H9 (cell line): ENCODE measurements at regions not wholly inside any gene's neighbourhood (a gene's known extent, or its start where the extent isn't known, plus 50 kb on each side); places are given as distances from the start of the nearest gene placed in this dataset.

Source experiments
- DNase-seq: peaks from one replicate; pipeline ENCODE4 v3.0.0-alpha.2; 2017
- H2AFZ ChIP-seq: one replicate; pipeline ENCODE4 v1.6.1; 2013; ENCODE audit warnings: mild to moderate bottlenecking, low read length, control low read depth, moderate library complexity
- H2AK5ac ChIP-seq: 2 replicates; pipeline ENCODE4 v1.6.1; 2013; ENCODE audit warnings: low read length, control low read depth, mixed read lengths; ENCODE audit not compliant: insufficient read length
- H2BK120ac ChIP-seq: one replicate; pipeline ENCODE4 v1.6.1; 2013; ENCODE audit warnings: low read depth, mild to moderate bottlenecking, low read length, control low read depth, inconsistent platforms; ENCODE audit not compliant: poor library complexity, severe bottlenecking
- H2BK12ac ChIP-seq: 2 replicates; pipeline ENCODE4 v1.6.1; 2013; ENCODE audit warnings: low read length, control low read depth, mixed read lengths, low read depth; ENCODE audit not compliant: insufficient read length
- H2BK15ac ChIP-seq: 2 replicates; pipeline ENCODE4 v1.6.1; 2013; ENCODE audit warnings: low read depth, low read length, control low read depth
- H2BK20ac ChIP-seq: one replicate; pipeline ENCODE4 v1.6.1; 2013; ENCODE audit warnings: low read depth, mild to moderate bottlenecking, low read length, control low read depth, inconsistent platforms; ENCODE audit not compliant: poor library complexity, severe bottlenecking
- H2BK5ac ChIP-seq: 2 replicates; pipeline ENCODE4 v1.6.1; 2013; ENCODE audit warnings: low read length, control low read depth, mixed read lengths; ENCODE audit not compliant: insufficient read length
- H3K14ac ChIP-seq: 2 replicates; pipeline ENCODE4 v1.6.1; 2013; ENCODE audit warnings: low read length, control low read depth; ENCODE audit not compliant: insufficient read depth
- H3K18ac ChIP-seq: 2 replicates; pipeline ENCODE4 v1.6.1; 2013; ENCODE audit warnings: low read depth, mild to moderate bottlenecking, mixed read lengths, low read length, control low read depth; ENCODE audit not compliant: insufficient read length
- H3K23ac ChIP-seq: 2 replicates; pipeline ENCODE4 v1.6.1; 2013; ENCODE audit warnings: low read length, control low read depth, mixed read lengths, low read depth; ENCODE audit not compliant: insufficient read length
- H3K23me2 ChIP-seq: 2 replicates; pipeline ENCODE4 v1.6.1; 2013; ENCODE audit warnings: low read depth, mild to moderate bottlenecking, mixed read lengths, low read length, control low read depth; ENCODE audit not compliant: insufficient read length, poor library complexity, severe bottlenecking
- H3K27ac ChIP-seq: 2 replicates; pipeline ENCODE4 v1.5.1; 2013; ENCODE audit warnings: low read length, control low read depth, mixed read lengths, low read depth; ENCODE audit not compliant: insufficient read length
- H3K27me3 ChIP-seq: 2 replicates; pipeline ENCODE4 v1.6.1; 2013; ENCODE audit warnings: low read length, control low read depth, inconsistent platforms; ENCODE audit not compliant: insufficient read depth
- H3K4ac ChIP-seq: 2 replicates; pipeline ENCODE4 v1.6.1; 2013; ENCODE audit warnings: low read depth, mild to moderate bottlenecking, control low read depth, inconsistent platforms, low read length, moderate library complexity
- H3K4me1 ChIP-seq: 2 replicates; pipeline ENCODE4 v1.6.1; 2013; ENCODE audit warnings: low read length, control low read depth, inconsistent platforms; ENCODE audit not compliant: insufficient read depth
- H3K4me2 ChIP-seq: 2 replicates; pipeline ENCODE4 v1.6.1; 2013; ENCODE audit warnings: low read length, control low read depth, mixed read lengths; ENCODE audit not compliant: insufficient read length, insufficient read depth
- H3K56ac ChIP-seq: 2 replicates; pipeline ENCODE4 v1.6.1; 2013; ENCODE audit warnings: low read depth, mild to moderate bottlenecking, mixed read lengths, low read length, control low read depth; ENCODE audit not compliant: insufficient read length
- H3K79me1 ChIP-seq: 2 replicates; pipeline ENCODE4 v1.6.1; 2013; ENCODE audit warnings: low read depth, mild to moderate bottlenecking, moderate library complexity, low read length, control low read depth, inconsistent platforms; ENCODE audit not compliant: insufficient read depth, poor library complexity, severe bottlenecking
- H3K79me2 ChIP-seq: 2 replicates; pipeline ENCODE4 v1.6.1; 2013; ENCODE audit warnings: low read length, control low read depth, inconsistent platforms; ENCODE audit not compliant: insufficient read depth
- H3K9ac ChIP-seq: 2 replicates; pipeline ENCODE4 v1.6.1; 2013; ENCODE audit warnings: low read length, control low read depth, mixed read lengths; ENCODE audit not compliant: insufficient read length; ENCODE audit errors: extremely low read depth
- H3K9me3 ChIP-seq: one replicate; pipeline ENCODE4 v1.6.1; 2013; ENCODE audit warnings: low read depth, low read length, inconsistent platforms; ENCODE audit not compliant: control insufficient read depth
- H3T11ph ChIP-seq: one replicate; pipeline ENCODE4 v1.6.1; 2013; ENCODE audit warnings: mild to moderate bottlenecking, low read length, control low read depth, inconsistent platforms
- H4K20me1 ChIP-seq: one replicate; pipeline ENCODE4 v1.6.1; 2013; ENCODE audit not compliant: control insufficient read depth, insufficient read length, insufficient read depth
- H4K5ac ChIP-seq: 2 replicates; pipeline ENCODE4 v1.6.1; 2013; ENCODE audit warnings: low read depth, mild to moderate bottlenecking, mixed read lengths, low read length, control low read depth; ENCODE audit not compliant: insufficient read length
- H4K8ac ChIP-seq: replicated peaks from 2 replicates; pipeline ENCODE4 v1.6.1; 2013; ENCODE audit warnings: low read length, control low read depth, mixed read lengths, low read depth; ENCODE audit not compliant: insufficient read length
- H4K91ac ChIP-seq: 2 replicates; pipeline ENCODE4 v1.6.1; 2013; ENCODE audit warnings: low read depth, mild to moderate bottlenecking, moderate library complexity, mixed read lengths, low read length, control low read depth; ENCODE audit not compliant: insufficient read length
- H3K27ac Mint-ChIP-seq, 3 experiments: 2 replicates in 2 of 3; 3 replicates in 1 of 3; pipeline ENCODE4 v1.8.0; 2020 to 2021; ENCODE audit warnings: mixed read lengths in 3 of 3, mild to moderate bottlenecking in 1 of 3, moderate library complexity in 1 of 3
- H3K27me3 Mint-ChIP-seq: 2 replicates; pipeline ENCODE4 v1.8.0; 2021; ENCODE audit warnings: low read depth, mild to moderate bottlenecking, moderate library complexity, mixed read lengths
- H3K36me3 Mint-ChIP-seq, 3 experiments: 2 replicates in 2 of 3; 3 replicates in 1 of 3; pipeline ENCODE4 v1.8.0; 2020 to 2021; ENCODE audit warnings: low read depth in 3 of 3, mixed read lengths in 3 of 3; ENCODE audit not compliant: insufficient read depth in 1 of 3
- H3K4me1 Mint-ChIP-seq, 2 experiments: 2 replicates each; pipeline ENCODE4 v1.8.0; 2020; ENCODE audit warnings: mixed read lengths in 2 of 2
- H3K4me3 Mint-ChIP-seq, 2 experiments: 2 replicates in 1 of 2; 3 replicates in 1 of 2; pipeline ENCODE4 v1.8.0; 2020 to 2021; ENCODE audit warnings: mild to moderate bottlenecking in 2 of 2, mixed read lengths in 2 of 2, moderate library complexity in 1 of 2
- H3K9me3 Mint-ChIP-seq, 2 experiments: 2 replicates in 1 of 2; 3 replicates in 1 of 2; pipeline ENCODE4 v1.8.0; 2020; ENCODE audit warnings: mild to moderate bottlenecking in 2 of 2, mixed read lengths in 2 of 2, moderate library complexity in 1 of 2
- WGBS: extraction: QIAGEN DNeasy Blood & Tissue Kit; methylation state at CpG from one replicate; pipeline ENCODE4 v1.1.7; 2013; ENCODE audit warnings: missing lambda C conversion rate, low lambda C conversion rate, mixed read lengths; ENCODE audit not compliant: insufficient read length; ENCODE audit errors: extremely low coverage; 5-methylcytosine and 5-hydroxymethylcytosine counted together
- TF ChIP-seq, protein P1 (sequence below): fragments of 200-600 bp; sonication (generic); conservative IDR thresholded peaks from 3 replicates; pipeline ENCODE4 v1.8.0; 2021; ENCODE audit warnings: antibody characterized with exemption, mild to moderate bottlenecking

GRCh38 chr22:47287516-47287915 lies 525.1 kb downstream of the TBC1D22A start:
- no peak overlapping the region for H3K4me3 Mint-ChIP-seq
- no peak overlapping the region for H3K18ac ChIP-seq
- H3K14ac ChIP-seq, result no peak overlapping the region
- no peaks in the 10 kb centered on the region for H4K20me1 ChIP-seq
- no peak overlapping the region for H3T11ph ChIP-seq
- H2BK5ac ChIP-seq, result no peak overlapping the region
- no peak overlapping the region for H3K27ac Mint-ChIP-seq
- H3K4me1 Mint-ChIP-seq, result no peaks in the 10 kb centered on the region
- H3K79me2 ChIP-seq, result no peaks in the 10 kb centered on the region
- peaks cover 8% of the 10 kb centered on the region for H3K27me3 Mint-ChIP-seq
- no peak overlapping the region for H4K8ac ChIP-seq
- no peaks in the 10 kb centered on the region for H3K4me1 ChIP-seq
- no CpG with 5 or more reads among the region's 5 CpGs for WGBS
- no peak for DNase-seq
- H3K4ac ChIP-seq, result no peak overlapping the region
- peaks cover 86 to 99% of the 10 kb centered on the region in 2 experiments for H3K9me3 Mint-ChIP-seq
- H3K9ac ChIP-seq, result no peak overlapping the region
- H3K79me1 ChIP-seq, result no peaks in the 10 kb centered on the region
- H2AFZ ChIP-seq, result no peak overlapping the region
- TF ChIP-seq, protein P1, sequence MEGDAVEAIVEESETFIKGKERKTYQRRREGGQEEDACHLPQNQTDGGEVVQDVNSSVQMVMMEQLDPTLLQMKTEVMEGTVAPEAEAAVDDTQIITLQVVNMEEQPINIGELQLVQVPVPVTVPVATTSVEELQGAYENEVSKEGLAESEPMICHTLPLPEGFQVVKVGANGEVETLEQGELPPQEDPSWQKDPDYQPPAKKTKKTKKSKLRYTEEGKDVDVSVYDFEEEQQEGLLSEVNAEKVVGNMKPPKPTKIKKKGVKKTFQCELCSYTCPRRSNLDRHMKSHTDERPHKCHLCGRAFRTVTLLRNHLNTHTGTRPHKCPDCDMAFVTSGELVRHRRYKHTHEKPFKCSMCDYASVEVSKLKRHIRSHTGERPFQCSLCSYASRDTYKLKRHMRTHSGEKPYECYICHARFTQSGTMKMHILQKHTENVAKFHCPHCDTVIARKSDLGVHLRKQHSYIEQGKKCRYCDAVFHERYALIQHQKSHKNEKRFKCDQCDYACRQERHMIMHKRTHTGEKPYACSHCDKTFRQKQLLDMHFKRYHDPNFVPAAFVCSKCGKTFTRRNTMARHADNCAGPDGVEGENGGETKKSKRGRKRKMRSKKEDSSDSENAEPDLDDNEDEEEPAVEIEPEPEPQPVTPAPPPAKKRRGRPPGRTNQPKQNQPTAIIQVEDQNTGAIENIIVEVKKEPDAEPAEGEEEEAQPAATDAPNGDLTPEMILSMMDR, result no peak
- no peak overlapping the region for H2BK120ac ChIP-seq
- no peak overlapping the region for H3K23ac ChIP-seq
- peaks cover 7 to 36% (median 21%) of the 10 kb centered on the region in 3 experiments; a peak in 5 of 7 replicates for H3K36me3 Mint-ChIP-seq
- no peak overlapping the region for H4K5ac ChIP-seq
- H3K27ac ChIP-seq, result no peak overlapping the region
- H2BK15ac ChIP-seq, result no peak overlapping the region
- H4K91ac ChIP-seq, result no peak overlapping the region
- H3K56ac ChIP-seq, result no peak overlapping the region
- no peaks in the 10 kb centered on the region for H3K27me3 ChIP-seq
- H2BK20ac ChIP-seq, result no peak overlapping the region
- peaks cover 87% of the 10 kb centered on the region for H3K9me3 ChIP-seq
- H2AK5ac ChIP-seq, result no peak overlapping the region
- no peak overlapping the region for H3K4me2 ChIP-seq
- no peak overlapping the region for H2BK12ac ChIP-seq
- H3K23me2 ChIP-seq, result no peaks in the 10 kb centered on the region
